ENCODE measurements at regions not wholly inside any gene's neighbourhood (a gene's known extent, or its start where the extent isn't known, plus 50 kb on each side); places are given as distances from the start of the nearest gene placed in this dataset.

- H3K36me3 ChIP-seq (ENCODE audit: insufficient read depth, low read length) = no peaks in the 10 kb centered on the region
- no peaks in the 10 kb centered on the region for H3K27me3 ChIP-seq (ENCODE audit: insufficient read depth, low read depth, low read length)
- no peak overlapping the region for H3K27ac ChIP-seq (ENCODE audit: low read length)
- no peaks in the 10 kb centered on the region for H3K9me2 ChIP-seq (ENCODE audit: insufficient read depth, low read length)
- H3K4me3 ChIP-seq (ENCODE audit: low read length) = no peak overlapping the region
- no peak overlapping the region for H2AFZ ChIP-seq (ENCODE audit: low read depth, low read length)
- no peak for TF ChIP-seq EP300 (conservative IDR thresholded peaks at IDR 0.05; ENCODE audit: poor library complexity, severe bottlenecking)
- no peak for TF ChIP-seq TAF1 (IDR thresholded peaks at IDR 0.05; ENCODE audit: low read depth)
- no peak for TF ChIP-seq SMC3 (conservative IDR thresholded peaks at IDR 0.05; ENCODE audit: poor library complexity)
- no peak for TF ChIP-seq POLR2AphosphoS5 (IDR thresholded peaks at IDR 0.05)
- TF ChIP-seq MXI1 (conservative IDR thresholded peaks at IDR 0.05; ENCODE audit: poor library complexity, severe bottlenecking) = no peak
- TF ChIP-seq REST (IDR thresholded peaks at IDR 0.05; ENCODE audit: borderline replicate concordance) = no peak
- TF ChIP-seq RAD21 (conservative IDR thresholded peaks at IDR 0.05) = no peak
- TF ChIP-seq EZH2 (IDR thresholded peaks at IDR 0.05; ENCODE audit: borderline replicate concordance, insufficient read depth, low read length, poor library complexity, severe bottlenecking) = no peak
- no peak for TF ChIP-seq CTCF (IDR thresholded peaks at IDR 0.05; ENCODE audit: poor library complexity, severe bottlenecking)
- no peaks in the 10 kb centered on the region for H3K9me3 ChIP-seq (ENCODE audit: low read length)
- no peak overlapping the region for H3K9ac ChIP-seq (ENCODE audit: low read length)
- H3F3A ChIP-seq (ENCODE audit: insufficient read depth, low read length, poor library complexity, severe bottlenecking) = no peaks in the 10 kb centered on the region
- H3K79me2 ChIP-seq (replicated peaks; ENCODE audit: insufficient read depth, low read length) = no peaks in the 10 kb centered on the region
- no peaks in the 10 kb centered on the region for H4K20me1 ChIP-seq (ENCODE audit: insufficient read depth)
- H3K4me2 ChIP-seq (ENCODE audit: low read length) = no peak overlapping the region
Measured at GRCh38 chrX:80312448-80312847, 107.8 kb upstream of the TENT5D start.

GRCh38 chrX:80316526-80316925 is 103.7 kb upstream of the TENT5D start:
- Histone ChIP-seq H3K27ac (ENCODE audit: low read length) (no peak overlapping the region), H3K79me2 (replicated peaks; ENCODE audit: insufficient read depth, low read length) (no peaks in the 10 kb centered on the region), H3K9me3 (ENCODE audit: low read length) (no peaks in the 10 kb centered on the region), H3K4me2 (ENCODE audit: low read length) (no peak overlapping the region), H3K36me3 (ENCODE audit: insufficient read depth, low read length) (no peaks in the 10 kb centered on the region), H3K9me2 (ENCODE audit: insufficient read depth, low read length) (no peaks in the 10 kb centered on the region), H3K27me3 (ENCODE audit: insufficient read depth, low read depth, low read length) (no peaks in the 10 kb centered on the region), H3F3A (ENCODE audit: insufficient read depth, low read length, poor library complexity, severe bottlenecking) (no peaks in the 10 kb centered on the region), H3K9ac (ENCODE audit: low read length) (no peak overlapping the region), H3K4me3 (ENCODE audit: low read length) (no peak overlapping the region), H4K20me1 (ENCODE audit: insufficient read depth) (no peaks in the 10 kb centered on the region), H2AFZ (ENCODE audit: low read depth, low read length) (no peak overlapping the region)
- TF ChIP-seq EP300 (conservative IDR thresholded peaks at IDR 0.05; ENCODE audit: poor library complexity, severe bottlenecking) (no peak), CTCF (IDR thresholded peaks at IDR 0.05; ENCODE audit: poor library complexity, severe bottlenecking) (no peak), EZH2 (IDR thresholded peaks at IDR 0.05; ENCODE audit: borderline replicate concordance, insufficient read depth, low read length, poor library complexity, severe bottlenecking) (no peak), SMC3 (conservative IDR thresholded peaks at IDR 0.05; ENCODE audit: poor library complexity) (no peak), RAD21 (conservative IDR thresholded peaks at IDR 0.05) (no peak), TAF1 (IDR thresholded peaks at IDR 0.05; ENCODE audit: low read depth) (no peak), POLR2AphosphoS5 (IDR thresholded peaks at IDR 0.05) (no peak), MXI1 (conservative IDR thresholded peaks at IDR 0.05; ENCODE audit: poor library complexity, severe bottlenecking) (no peak)
